Loucy (cell line): ENCODE measurements at regions not wholly inside any gene's neighbourhood (a gene's known extent, or its start where the extent isn't known, plus 50 kb on each side); places are given as distances from the start of the nearest gene placed in this dataset.

Experiments
- CTCF ChIP-seq: fragments of 200-600 bp; sonication (generic); conservative IDR thresholded peaks from 2 replicates; pipeline ENCODE4 v1.5.1; 2014; ENCODE audit warnings: mild to moderate bottlenecking, antibody characterized with exemption, low read length
- EZH2phosphoT487 ChIP-seq: fragments of 200-600 bp; IDR thresholded peaks from 2 replicates; pipeline ENCODE4 v1.6.1; 2018; ENCODE audit warnings: antibody characterized with exemption, mild to moderate bottlenecking, moderate library complexity, borderline replicate concordance

GRCh38 chr6:48512390-48512789, 401.4 kb upstream of the PTCHD4 start:
- TF ChIP-seq CTCF (no peak), EZH2phosphoT487 (no peak)
